ENCODE measurements at regions not wholly inside any gene's neighbourhood (a gene's known extent, or its start where the extent isn't known, plus 50 kb on each side); places are given as distances from the start of the nearest gene placed in this dataset.

- H3K23ac ChIP-seq (ENCODE audit: insufficient read length, low read depth, low read length): no peak overlapping the region
- H2BK20ac ChIP-seq (ENCODE audit: low read depth, low read length, poor library complexity, severe bottlenecking): no peak overlapping the region
- no peak overlapping the region for H4K5ac ChIP-seq (ENCODE audit: insufficient read length, low read depth, low read length)
- no peak overlapping the region for H2BK15ac ChIP-seq (ENCODE audit: low read depth, low read length)
- H3K18ac ChIP-seq (ENCODE audit: insufficient read length, low read depth, low read length): no peak overlapping the region
- H2AFZ ChIP-seq (ENCODE audit: low read length): no peak overlapping the region
- H2AK5ac ChIP-seq (ENCODE audit: insufficient read length, low read length): no peak overlapping the region
- peak overlapping the region; percentile 35 to 63; a peak in 3 of 5 replicates for H3K4me3 Mint-ChIP-seq
- no peaks in the 10 kb centered on the region for H3K23me2 ChIP-seq (ENCODE audit: insufficient read length, low read depth, low read length, poor library complexity, severe bottlenecking)
- H3K4me1 Mint-ChIP-seq: peaks cover 18 to 30% of the 10 kb centered on the region in 2 experiments
- H3T11ph ChIP-seq (ENCODE audit: low read length): no peak overlapping the region
- H3K56ac ChIP-seq (ENCODE audit: insufficient read length, low read depth, low read length): no peak overlapping the region
- WGBS (ENCODE audit: extremely low coverage, insufficient read length, low lambda C conversion rate): no CpG with 5 or more reads among the region's 3 CpGs
- no peak overlapping the region for H3K14ac ChIP-seq (ENCODE audit: insufficient read depth, low read length)
- H3K79me1 ChIP-seq (ENCODE audit: insufficient read depth, low read depth, low read length, poor library complexity, severe bottlenecking): no peaks in the 10 kb centered on the region
- no peak for DNase-seq
- H2BK5ac ChIP-seq (ENCODE audit: insufficient read length, low read length): no peak overlapping the region
- H3K4me1 ChIP-seq (ENCODE audit: insufficient read depth, low read length): no peaks in the 10 kb centered on the region; the same call in 1 of the 2 replicates
- H4K91ac ChIP-seq (ENCODE audit: insufficient read length, low read depth, low read length): no peak overlapping the region
- H3K9me3 ChIP-seq (ENCODE audit: control insufficient read depth, low read depth, low read length): no peaks in the 10 kb centered on the region
- H2BK120ac ChIP-seq (ENCODE audit: low read depth, low read length, poor library complexity, severe bottlenecking): no peak overlapping the region
- H3K4me2 ChIP-seq (ENCODE audit: insufficient read depth, insufficient read length, low read length): peak overlapping the region; percentile 23
- no peak overlapping the region for H3K9ac ChIP-seq (ENCODE audit: extremely low read depth, insufficient read length, low read length)
- H3K27me3 Mint-ChIP-seq (ENCODE audit: low read depth): peaks cover 3% of the 10 kb centered on the region; the same call in 1 of the 2 replicates
- H3K27ac Mint-ChIP-seq: peak overlapping the region; percentile 51 to 95 (median 66); a peak in 4 of 7 replicates
- H3K9me3 Mint-ChIP-seq: peaks cover 11 to 14% of the 10 kb centered on the region in 2 experiments; a peak in 4 of 5 replicates
- H3K36me3 Mint-ChIP-seq (ENCODE audit: insufficient read depth in 1 of 3, low read depth in 3 of 3): peaks cover 0 to 15% (median 6%) of the 10 kb centered on the region in 3 experiments; a peak in 3 of 7 replicates
- TF ChIP-seq CTCF (conservative IDR thresholded peaks at IDR 0.05): no peak
- H2BK12ac ChIP-seq (ENCODE audit: insufficient read length, low read depth, low read length): no peak overlapping the region
- H4K8ac ChIP-seq (replicated peaks; ENCODE audit: insufficient read length, low read depth, low read length): no peak overlapping the region
- H3K4ac ChIP-seq (ENCODE audit: low read depth, low read length): no peak overlapping the region
- no peaks in the 10 kb centered on the region for H3K27me3 ChIP-seq (ENCODE audit: insufficient read depth, low read length)
- H3K27ac ChIP-seq (ENCODE audit: insufficient read length, low read depth, low read length): no peak overlapping the region
- H3K79me2 ChIP-seq (ENCODE audit: insufficient read depth, low read length): no peaks in the 10 kb centered on the region
- no peaks in the 10 kb centered on the region for H4K20me1 ChIP-seq (ENCODE audit: control insufficient read depth, insufficient read depth, insufficient read length)
Observed at GRCh38 chr6:91341473-91341872, 754.6 kb upstream of the MAP3K7 start.

Data from H9 (cell line).